GM23338 (cell line): ENCODE measurements at regions not wholly inside any gene's neighbourhood (a gene's known extent, or its start where the extent isn't known, plus 50 kb on each side); places are given as distances from the start of the nearest gene placed in this dataset.

Source experiments
- ATAC-seq: fragments of 200-7000 bp; cut with Tn5 transposase; 3 replicates; pipeline ENCODE4 v1.9.1; 2020
- DNase-seq: peaks from one replicate; pipeline ENCODE4 v3.0.0-alpha.2; 2015; ENCODE audit warnings: low spot score
- H2AFZ ChIP-seq: fragments of 200-600 bp; sonication (generic); 2 replicates; pipeline ENCODE4 v1.8.0; 2016; ENCODE audit warnings: antibody characterized with exemption, mild to moderate bottlenecking, moderate library complexity
- H3F3A ChIP-seq: fragments of 200-600 bp; sonication (generic); replicated peaks from 2 replicates; pipeline ENCODE4 v1.8.0; 2017; ENCODE audit warnings: antibody characterized with exemption, mixed run types, low read depth
- H3K27ac ChIP-seq: fragments of 200-600 bp; sonication (generic); 2 replicates; pipeline ENCODE4 v1.6.1; 2016; ENCODE audit warnings: low read depth
- H3K27me3 ChIP-seq: fragments of 200-600 bp; sonication (generic); 2 replicates; pipeline ENCODE4 v1.8.0; 2016; ENCODE audit warnings: mild to moderate bottlenecking, mixed run types, moderate library complexity; ENCODE audit not compliant: insufficient read depth
- H3K36me3 ChIP-seq: fragments of 200-600 bp; sonication (generic); 2 replicates; pipeline ENCODE4 v1.8.0; 2016; ENCODE audit warnings: mild to moderate bottlenecking; ENCODE audit not compliant: insufficient read depth
- H3K4me1 ChIP-seq: fragments of 200-600 bp; sonication (generic); 2 replicates; pipeline ENCODE4 v1.8.0; 2016; ENCODE audit warnings: mild to moderate bottlenecking, moderate library complexity; ENCODE audit not compliant: insufficient read depth
- H3K4me2 ChIP-seq: fragments of 200-600 bp; sonication (generic); 2 replicates; pipeline ENCODE4 v1.7.1; 2017; ENCODE audit warnings: mixed run types
- H3K4me3 ChIP-seq: fragments of 200-600 bp; sonication (generic); 2 replicates; pipeline ENCODE4 v1.6.1; 2016; ENCODE audit warnings: mixed run types
- H3K79me2 ChIP-seq: fragments of 200-600 bp; sonication (generic); replicated peaks from 2 replicates; pipeline ENCODE4 v1.8.0; 2017; ENCODE audit warnings: mild to moderate bottlenecking; ENCODE audit not compliant: insufficient read depth
- H3K9me2 ChIP-seq: fragments of 200-600 bp; sonication (generic); 2 replicates; pipeline ENCODE4 v1.8.0; 2017; ENCODE audit not compliant: insufficient read depth
- H4K20me1 ChIP-seq: fragments of 200-600 bp; sonication (generic); replicated peaks from 2 replicates; pipeline ENCODE4 v1.8.0; 2017; ENCODE audit warnings: mild to moderate bottlenecking; ENCODE audit not compliant: insufficient read depth
- H3K27ac Mint-ChIP-seq: 2 replicates; pipeline ENCODE4 v1.8.0; 2020; ENCODE audit warnings: inconsistent platforms, mild to moderate bottlenecking, moderate library complexity, mixed read lengths
- H3K27me3 Mint-ChIP-seq: 3 replicates; pipeline ENCODE4 v1.8.0; 2022; ENCODE audit warnings: low read depth, mild to moderate bottlenecking, moderate library complexity, mixed read lengths, inconsistent platforms; ENCODE audit not compliant: insufficient read depth, poor library complexity
- H3K36me3 Mint-ChIP-seq: 3 replicates; pipeline ENCODE4 v1.8.0; 2021; ENCODE audit warnings: low read depth, mild to moderate bottlenecking, inconsistent platforms, moderate library complexity, mixed read lengths
- H3K4me1 Mint-ChIP-seq: 3 replicates; pipeline ENCODE4 v1.8.0; 2020; ENCODE audit warnings: mild to moderate bottlenecking, inconsistent platforms, mixed read lengths
- H3K4me3 Mint-ChIP-seq: 3 replicates; pipeline ENCODE4 v1.8.0; 2021; ENCODE audit warnings: moderate library complexity, mild to moderate bottlenecking, inconsistent platforms, mixed read lengths
- H3K9me3 Mint-ChIP-seq: 3 replicates; pipeline ENCODE4 v1.8.0; 2020; ENCODE audit warnings: moderate library complexity, mild to moderate bottlenecking, inconsistent platforms, mixed read lengths
- ZNF114 ChIP-seq: fragments of 250-450 bp; sonication (Bioruptor Pico); IDR thresholded peaks from 2 replicates; pipeline ENCODE4 v1.5.0; 2020; ENCODE audit warnings: mild to moderate bottlenecking, moderate library complexity
- TF ChIP-seq, protein P1 (sequence below): IDR thresholded peaks from one replicate; pipeline ENCODE4 v1.6.1; 2018; ENCODE audit warnings: antibody characterized with exemption; ENCODE audit not compliant: unreplicated experiment
- TF ChIP-seq, protein P2 (sequence below): fragments of 250-450 bp; sonication (Bioruptor Pico); IDR thresholded peaks from 2 replicates; pipeline ENCODE4 v1.5.0; 2020; ENCODE audit warnings: mild to moderate bottlenecking, moderate library complexity
- TF ChIP-seq, protein P3 (sequence below), 2 experiments: fragments of 200-600 bp in 1 of 2; sonication (generic) in 1 of 2; conservative IDR thresholded peaks; 2 replicates each; pipeline versions ENCODE4 v1.5.1 to v1.6.1; 2016 to 2017; ENCODE audit warnings: antibody characterized with exemption in 2 of 2, low read depth in 2 of 2, mild to moderate bottlenecking in 2 of 2, moderate library complexity in 1 of 2

DNA sequence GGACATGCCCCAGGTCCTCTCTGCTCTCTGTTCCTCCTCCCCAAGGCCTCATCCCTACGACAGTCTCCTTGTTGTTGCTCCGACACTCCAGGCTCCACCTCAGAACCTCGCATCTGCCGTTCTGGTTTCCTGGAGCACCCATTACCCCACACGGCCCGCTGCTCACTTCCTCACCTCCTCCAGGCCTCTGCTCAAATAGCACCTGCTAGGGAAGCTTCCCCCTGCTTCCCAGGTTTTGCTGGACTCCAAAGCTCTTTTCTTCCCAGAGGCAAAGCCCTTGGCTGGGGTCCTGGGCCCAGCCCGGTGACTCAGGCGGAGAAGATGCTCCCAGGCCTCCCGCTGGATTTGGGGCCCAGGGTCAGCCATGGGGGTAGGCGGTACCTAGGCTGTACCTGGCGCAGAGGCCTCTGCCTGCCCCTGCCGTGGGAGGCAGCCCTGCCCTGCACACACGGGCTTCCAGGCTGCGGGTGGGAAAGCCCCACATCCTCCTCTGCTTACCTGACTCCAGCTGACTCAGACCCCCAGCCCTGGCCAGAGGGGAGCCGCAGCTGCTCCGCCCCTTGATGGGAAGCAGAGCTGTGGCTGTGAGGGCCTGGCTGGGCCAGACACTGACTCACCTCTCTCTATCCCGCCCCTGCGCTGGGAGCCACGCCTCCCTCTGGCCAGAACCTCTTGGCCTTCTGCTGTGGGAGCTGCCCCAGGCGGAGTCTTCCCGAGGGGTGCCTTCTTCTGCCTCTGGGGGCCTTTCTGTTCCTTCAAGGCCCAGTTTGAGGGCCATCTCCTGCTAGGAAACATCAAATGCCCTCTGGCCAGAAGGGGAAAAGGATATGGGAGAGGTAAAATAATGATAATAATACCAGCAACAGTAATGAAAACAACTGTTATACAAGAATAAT lies 130.5 kb downstream of the CEBPB start:
- H2AFZ ChIP-seq = peak overlapping the region; percentile 96

DNA sequence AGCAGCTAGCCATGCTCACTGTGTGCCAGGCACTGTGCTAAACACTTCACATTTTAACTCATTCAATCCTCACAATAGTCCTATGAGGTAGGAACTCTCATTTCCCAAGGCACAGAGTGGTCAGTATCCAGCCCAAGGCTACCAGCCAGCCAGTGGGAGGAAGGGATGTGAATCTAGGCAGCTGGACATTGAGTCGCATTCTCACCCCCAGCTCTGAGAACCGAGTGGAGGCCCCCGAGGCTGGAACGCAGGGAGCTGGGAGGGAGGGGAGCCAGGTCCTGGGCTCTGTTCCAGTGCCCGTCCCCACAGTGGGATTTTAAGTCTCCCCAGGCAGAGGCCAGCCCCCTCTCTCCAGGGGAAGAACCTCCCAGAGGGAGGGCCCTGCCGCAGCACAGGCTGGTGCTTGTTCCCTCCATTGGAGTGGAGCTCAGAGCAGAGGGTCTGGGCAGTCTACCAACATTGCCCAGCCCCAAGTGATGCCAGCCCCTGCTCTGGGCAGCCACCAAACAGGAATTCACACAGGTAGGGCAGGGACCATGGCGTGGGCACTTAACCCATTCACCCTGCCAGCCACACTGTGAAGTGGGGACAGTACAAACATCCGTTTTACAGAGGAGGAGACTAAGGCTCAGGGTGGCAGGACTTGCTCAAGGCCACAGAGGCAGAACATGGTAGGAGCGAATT lies 131.3 kb downstream of the CEBPB start:
- Mint-ChIP-seq H3K4me1 (peaks cover 11% of the 10 kb centered on the region), H3K4me3 (no peak overlapping the region), H3K36me3 (no peaks in the 10 kb centered on the region; the same call in 2 of the 3 replicates), H3K27ac (no peak overlapping the region), H3K27me3 (no peaks in the 10 kb centered on the region), H3K9me3 (no peaks in the 10 kb centered on the region)
- Histone ChIP-seq H3K27ac (no peak overlapping the region), H3K27me3 (no peaks in the 10 kb centered on the region), H4K20me1 (no peaks in the 10 kb centered on the region), H3K79me2 (no peaks in the 10 kb centered on the region), H3K36me3 (no peaks in the 10 kb centered on the region), H3K9me2 (no peaks in the 10 kb centered on the region; the same call in 1 of the 2 replicates), H3K4me1 (peaks cover 5% of the 10 kb centered on the region; the same call in 1 of the 2 replicates), H3K4me3 (no peak overlapping the region), H3F3A (no peaks in the 10 kb centered on the region), H2AFZ (peak overlapping the region; percentile 67; the same call in 1 of the 2 replicates), H3K4me2 (no peak overlapping the region)
- no peak for ATAC-seq
- no peak for DNase-seq
- TF ChIP-seq, protein P1, sequence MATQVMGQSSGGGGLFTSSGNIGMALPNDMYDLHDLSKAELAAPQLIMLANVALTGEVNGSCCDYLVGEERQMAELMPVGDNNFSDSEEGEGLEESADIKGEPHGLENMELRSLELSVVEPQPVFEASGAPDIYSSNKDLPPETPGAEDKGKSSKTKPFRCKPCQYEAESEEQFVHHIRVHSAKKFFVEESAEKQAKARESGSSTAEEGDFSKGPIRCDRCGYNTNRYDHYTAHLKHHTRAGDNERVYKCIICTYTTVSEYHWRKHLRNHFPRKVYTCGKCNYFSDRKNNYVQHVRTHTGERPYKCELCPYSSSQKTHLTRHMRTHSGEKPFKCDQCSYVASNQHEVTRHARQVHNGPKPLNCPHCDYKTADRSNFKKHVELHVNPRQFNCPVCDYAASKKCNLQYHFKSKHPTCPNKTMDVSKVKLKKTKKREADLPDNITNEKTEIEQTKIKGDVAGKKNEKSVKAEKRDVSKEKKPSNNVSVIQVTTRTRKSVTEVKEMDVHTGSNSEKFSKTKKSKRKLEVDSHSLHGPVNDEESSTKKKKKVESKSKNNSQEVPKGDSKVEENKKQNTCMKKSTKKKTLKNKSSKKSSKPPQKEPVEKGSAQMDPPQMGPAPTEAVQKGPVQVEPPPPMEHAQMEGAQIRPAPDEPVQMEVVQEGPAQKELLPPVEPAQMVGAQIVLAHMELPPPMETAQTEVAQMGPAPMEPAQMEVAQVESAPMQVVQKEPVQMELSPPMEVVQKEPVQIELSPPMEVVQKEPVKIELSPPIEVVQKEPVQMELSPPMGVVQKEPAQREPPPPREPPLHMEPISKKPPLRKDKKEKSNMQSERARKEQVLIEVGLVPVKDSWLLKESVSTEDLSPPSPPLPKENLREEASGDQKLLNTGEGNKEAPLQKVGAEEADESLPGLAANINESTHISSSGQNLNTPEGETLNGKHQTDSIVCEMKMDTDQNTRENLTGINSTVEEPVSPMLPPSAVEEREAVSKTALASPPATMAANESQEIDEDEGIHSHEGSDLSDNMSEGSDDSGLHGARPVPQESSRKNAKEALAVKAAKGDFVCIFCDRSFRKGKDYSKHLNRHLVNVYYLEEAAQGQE = no peak
- no peak for TF ChIP-seq ZNF114
- TF ChIP-seq, protein P2, sequence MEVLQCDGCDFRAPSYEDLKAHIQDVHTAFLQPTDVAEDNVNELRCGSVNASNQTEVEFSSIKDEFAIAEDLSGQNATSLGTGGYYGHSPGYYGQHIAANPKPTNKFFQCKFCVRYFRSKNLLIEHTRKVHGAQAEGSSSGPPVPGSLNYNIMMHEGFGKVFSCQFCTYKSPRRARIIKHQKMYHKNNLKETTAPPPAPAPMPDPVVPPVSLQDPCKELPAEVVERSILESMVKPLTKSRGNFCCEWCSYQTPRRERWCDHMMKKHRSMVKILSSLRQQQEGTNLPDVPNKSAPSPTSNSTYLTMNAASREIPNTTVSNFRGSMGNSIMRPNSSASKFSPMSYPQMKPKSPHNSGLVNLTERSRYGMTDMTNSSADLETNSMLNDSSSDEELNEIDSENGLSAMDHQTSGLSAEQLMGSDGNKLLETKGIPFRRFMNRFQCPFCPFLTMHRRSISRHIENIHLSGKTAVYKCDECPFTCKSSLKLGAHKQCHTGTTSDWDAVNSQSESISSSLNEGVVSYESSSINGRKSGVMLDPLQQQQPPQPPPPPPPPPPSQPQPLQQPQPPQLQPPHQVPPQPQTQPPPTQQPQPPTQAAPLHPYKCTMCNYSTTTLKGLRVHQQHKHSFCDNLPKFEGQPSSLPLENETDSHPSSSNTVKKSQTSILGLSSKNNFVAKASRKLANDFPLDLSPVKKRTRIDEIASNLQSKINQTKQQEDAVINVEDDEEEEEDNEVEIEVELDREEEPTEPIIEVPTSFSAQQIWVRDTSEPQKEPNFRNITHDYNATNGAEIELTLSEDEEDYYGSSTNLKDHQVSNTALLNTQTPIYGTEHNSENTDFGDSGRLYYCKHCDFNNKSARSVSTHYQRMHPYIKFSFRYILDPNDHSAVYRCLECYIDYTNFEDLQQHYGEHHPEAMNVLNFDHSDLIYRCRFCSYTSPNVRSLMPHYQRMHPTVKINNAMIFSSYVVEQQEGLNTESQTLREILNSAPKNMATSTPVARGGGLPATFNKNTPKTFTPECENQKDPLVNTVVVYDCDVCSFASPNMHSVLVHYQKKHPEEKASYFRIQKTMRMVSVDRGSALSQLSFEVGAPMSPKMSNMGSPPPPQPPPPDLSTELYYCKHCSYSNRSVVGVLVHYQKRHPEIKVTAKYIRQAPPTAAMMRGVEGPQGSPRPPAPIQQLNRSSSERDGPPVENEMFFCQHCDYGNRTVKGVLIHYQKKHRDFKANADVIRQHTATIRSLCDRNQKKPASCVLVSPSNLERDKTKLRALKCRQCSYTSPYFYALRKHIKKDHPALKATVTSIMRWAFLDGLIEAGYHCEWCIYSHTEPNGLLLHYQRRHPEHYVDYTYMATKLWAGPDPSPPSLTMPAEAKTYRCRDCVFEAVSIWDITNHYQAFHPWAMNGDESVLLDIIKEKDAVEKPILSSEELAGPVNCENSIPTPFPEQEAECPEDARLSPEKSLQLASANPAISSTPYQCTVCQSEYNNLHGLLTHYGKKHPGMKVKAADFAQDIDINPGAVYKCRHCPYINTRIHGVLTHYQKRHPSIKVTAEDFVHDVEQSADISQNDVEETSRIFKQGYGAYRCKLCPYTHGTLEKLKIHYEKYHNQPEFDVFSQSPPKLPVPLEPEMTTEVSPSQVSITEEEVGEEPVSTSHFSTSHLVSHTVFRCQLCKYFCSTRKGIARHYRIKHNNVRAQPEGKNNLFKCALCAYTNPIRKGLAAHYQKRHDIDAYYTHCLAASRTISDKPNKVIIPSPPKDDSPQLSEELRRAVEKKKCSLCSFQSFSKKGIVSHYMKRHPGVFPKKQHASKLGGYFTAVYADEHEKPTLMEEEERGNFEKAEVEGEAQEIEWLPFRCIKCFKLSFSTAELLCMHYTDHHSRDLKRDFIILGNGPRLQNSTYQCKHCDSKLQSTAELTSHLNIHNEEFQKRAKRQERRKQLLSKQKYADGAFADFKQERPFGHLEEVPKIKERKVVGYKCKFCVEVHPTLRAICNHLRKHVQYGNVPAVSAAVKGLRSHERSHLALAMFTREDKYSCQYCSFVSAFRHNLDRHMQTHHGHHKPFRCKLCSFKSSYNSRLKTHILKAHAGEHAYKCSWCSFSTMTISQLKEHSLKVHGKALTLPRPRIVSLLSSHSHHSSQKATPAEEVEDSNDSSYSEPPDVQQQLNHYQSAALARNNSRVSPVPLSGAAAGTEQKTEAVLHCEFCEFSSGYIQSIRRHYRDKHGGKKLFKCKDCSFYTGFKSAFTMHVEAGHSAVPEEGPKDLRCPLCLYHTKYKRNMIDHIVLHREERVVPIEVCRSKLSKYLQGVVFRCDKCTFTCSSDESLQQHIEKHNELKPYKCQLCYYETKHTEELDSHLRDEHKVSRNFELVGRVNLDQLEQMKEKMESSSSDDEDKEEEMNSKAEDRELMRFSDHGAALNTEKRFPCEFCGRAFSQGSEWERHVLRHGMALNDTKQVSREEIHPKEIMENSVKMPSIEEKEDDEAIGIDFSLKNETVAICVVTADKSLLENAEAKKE = no peak

More for the DNA sequence above, 130.5 kb downstream of the CEBPB start:
- Mint-ChIP-seq H3K9me3 (no peaks in the 10 kb centered on the region), H3K4me3 (no peak overlapping the region), H3K27me3 (no peaks in the 10 kb centered on the region), H3K27ac (peak overlapping the region; percentile 71), H3K36me3 (no peaks in the 10 kb centered on the region; the same call in 2 of the 3 replicates), H3K4me1 (peaks cover 11% of the 10 kb centered on the region)
- H3K4me3 ChIP-seq = no peak overlapping the region
- peak; percentile 91 for DNase-seq
- no peaks in the 10 kb centered on the region for H3K36me3 ChIP-seq
- 0 out of 2 replicates have a peak overlapping the region, but pooled peaks have one; percentile 32 for H3K4me2 ChIP-seq
- H3K9me2 ChIP-seq = no peaks in the 10 kb centered on the region; the same call in 1 of the 2 replicates
- H3K79me2 ChIP-seq = no peaks in the 10 kb centered on the region
- H3K27me3 ChIP-seq = no peaks in the 10 kb centered on the region
- no peak overlapping the region for H3K27ac ChIP-seq
- H4K20me1 ChIP-seq = no peaks in the 10 kb centered on the region
- TF ChIP-seq ZNF114 = no peak
- TF ChIP-seq, protein P3, sequence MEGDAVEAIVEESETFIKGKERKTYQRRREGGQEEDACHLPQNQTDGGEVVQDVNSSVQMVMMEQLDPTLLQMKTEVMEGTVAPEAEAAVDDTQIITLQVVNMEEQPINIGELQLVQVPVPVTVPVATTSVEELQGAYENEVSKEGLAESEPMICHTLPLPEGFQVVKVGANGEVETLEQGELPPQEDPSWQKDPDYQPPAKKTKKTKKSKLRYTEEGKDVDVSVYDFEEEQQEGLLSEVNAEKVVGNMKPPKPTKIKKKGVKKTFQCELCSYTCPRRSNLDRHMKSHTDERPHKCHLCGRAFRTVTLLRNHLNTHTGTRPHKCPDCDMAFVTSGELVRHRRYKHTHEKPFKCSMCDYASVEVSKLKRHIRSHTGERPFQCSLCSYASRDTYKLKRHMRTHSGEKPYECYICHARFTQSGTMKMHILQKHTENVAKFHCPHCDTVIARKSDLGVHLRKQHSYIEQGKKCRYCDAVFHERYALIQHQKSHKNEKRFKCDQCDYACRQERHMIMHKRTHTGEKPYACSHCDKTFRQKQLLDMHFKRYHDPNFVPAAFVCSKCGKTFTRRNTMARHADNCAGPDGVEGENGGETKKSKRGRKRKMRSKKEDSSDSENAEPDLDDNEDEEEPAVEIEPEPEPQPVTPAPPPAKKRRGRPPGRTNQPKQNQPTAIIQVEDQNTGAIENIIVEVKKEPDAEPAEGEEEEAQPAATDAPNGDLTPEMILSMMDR (conservative IDR thresholded peaks at IDR 0.05; ENCODE audit: low read depth in 2 of 2) = 0 out of 4 replicates have a peak, but pooled peaks of 1 of the 2 experiments have one; percentile 9
- peaks cover 5% of the 10 kb centered on the region; the same call in 1 of the 2 replicates for H3K4me1 ChIP-seq
- no peaks in the 10 kb centered on the region for H3F3A ChIP-seq
- peak; percentile 99 for ATAC-seq
